K562 (cell line): ENCODE measurements at regions not wholly inside any gene's neighbourhood (a gene's known extent, or its start where the extent isn't known, plus 50 kb on each side); places are given as distances from the start of the nearest gene placed in this dataset.

ENCODE experiments used
- ATF4 ChIP-seq: fragments of 450-650 bp; formaldehyde crosslinking; IDR thresholded peaks from 2 replicates; pipeline ENCODE4 v1.4.0; 2022; ENCODE audit warnings: mild to moderate bottlenecking, moderate library complexity
- GTF3C2 ChIP-seq: IDR thresholded peaks from 3 replicates; pipeline ENCODE4 v1.6.1; 2011; ENCODE audit warnings: borderline replicate concordance, mild to moderate bottlenecking, moderate library complexity; ENCODE audit not compliant: insufficient read length; ENCODE audit errors: extremely low read depth
- HDAC2 ChIP-seq: fragments of 450-650 bp; IDR thresholded peaks from 2 replicates; pipeline ENCODE4 v1.6.1; 2016; ENCODE audit warnings: mild to moderate bottlenecking
- NR1H2 ChIP-seq: sonication (generic); formaldehyde crosslinking; IDR thresholded peaks from 2 replicates; pipeline ENCODE4 v1.4.0; 2020; ENCODE audit warnings: mild to moderate bottlenecking, missing genetic modification reagents
- POLR2A ChIP-seq: fragments of 450-650 bp; conservative IDR thresholded peaks from 2 replicates; pipeline ENCODE4 v1.6.1; 2016
- ZNF174 ChIP-seq: fragments of 250-450 bp; sonication (Bioruptor Pico); IDR thresholded peaks from 2 replicates; pipeline ENCODE4 v1.4.0; 2020; ENCODE audit warnings: mild to moderate bottlenecking
- ZNF175 ChIP-seq: fragments of 200-800 bp; sonication (Bioruptor generic); IDR thresholded peaks from 2 replicates; pipeline ENCODE4 v1.6.1; 2016; ENCODE audit warnings: low read depth, mild to moderate bottlenecking, missing genetic modification characterization, missing compliant biosample characterization
- ZNF512 ChIP-seq: IDR thresholded peaks from 2 replicates; pipeline ENCODE4 v1.6.1; 2016; ENCODE audit warnings: missing genetic modification characterization, missing compliant biosample characterization

GRCh38 chr18:37673671-37674070 lies 108.1 kb upstream of the CELF4 start:
- no peak for TF ChIP-seq ZNF175 (CRISPR knock-in tag)
- TF ChIP-seq ZNF174 (CRISPR knock-in tag): no peak
- no peak for TF ChIP-seq HDAC2
- TF ChIP-seq ZNF512 (tag): no peak
- no peak for TF ChIP-seq ATF4
- TF ChIP-seq NR1H2 (CRISPR knock-in tag): no peak
- TF ChIP-seq GTF3C2: no peak
- no peak for TF ChIP-seq POLR2A
